ENCODE measurements at regions not wholly inside any gene's neighbourhood (a gene's known extent, or its start where the extent isn't known, plus 50 kb on each side); places are given as distances from the start of the nearest gene placed in this dataset.

- no peak for DNase-seq (ENCODE audit: low read depth)
- H3K4me3 ChIP-seq (ENCODE audit: low read depth, low read length), result no peak overlapping the region
- TF ChIP-seq MYC (IDR thresholded peaks at IDR 0.05; ENCODE audit: low read depth, low read length), result no peak
- TF ChIP-seq POLR2A (IDR thresholded peaks at IDR 0.05; ENCODE audit: extremely low read depth, insufficient read length), result no peak
- TF ChIP-seq MAX (IDR thresholded peaks at IDR 0.05; ENCODE audit: low read depth, low read length), result no peak
- no peak for TF ChIP-seq CTCF (IDR thresholded peaks at IDR 0.05; ENCODE audit: low read depth, low read length)
These were observed 95.9 kb upstream of the SPTBN1 start for GRCh38 chr2:54360055-54360792.

- no peak for DNase-seq (ENCODE audit: low read depth)
- TF ChIP-seq POLR2A (IDR thresholded peaks at IDR 0.05; ENCODE audit: extremely low read depth, insufficient read length) (no peak), MYC (IDR thresholded peaks at IDR 0.05; ENCODE audit: low read depth, low read length) (no peak), CTCF (IDR thresholded peaks at IDR 0.05; ENCODE audit: low read depth, low read length) (no peak), MAX (IDR thresholded peaks at IDR 0.05; ENCODE audit: low read depth, low read length) (no peak)
- H3K4me3 ChIP-seq (ENCODE audit: low read depth, low read length), result no peak overlapping the region
These were observed 91.7 kb upstream of the SPTBN1 start for GRCh38 chr2:54364409-54364808.

- DNase-seq (ENCODE audit: low read depth), result no peak
- no peak for TF ChIP-seq MAX (IDR thresholded peaks at IDR 0.05; ENCODE audit: low read depth, low read length)
- no peak for TF ChIP-seq MYC (IDR thresholded peaks at IDR 0.05; ENCODE audit: low read depth, low read length)
- no peak for TF ChIP-seq CTCF (IDR thresholded peaks at IDR 0.05; ENCODE audit: low read depth, low read length)
- no peak for TF ChIP-seq POLR2A (IDR thresholded peaks at IDR 0.05; ENCODE audit: extremely low read depth, insufficient read length)
- H3K4me3 ChIP-seq (ENCODE audit: low read depth, low read length), result no peak overlapping the region
These were observed 90.5 kb upstream of the SPTBN1 start for GRCh38 chr2:54365661-54366060.

- no peak overlapping the region for H3K4me3 ChIP-seq (ENCODE audit: low read depth, low read length)
- TF ChIP-seq POLR2A (IDR thresholded peaks at IDR 0.05; ENCODE audit: extremely low read depth, insufficient read length) (no peak), CTCF (IDR thresholded peaks at IDR 0.05; ENCODE audit: low read depth, low read length) (no peak), MAX (IDR thresholded peaks at IDR 0.05; ENCODE audit: low read depth, low read length) (no peak), MYC (IDR thresholded peaks at IDR 0.05; ENCODE audit: low read depth, low read length) (no peak)
- DNase-seq (ENCODE audit: low read depth), result no peak
These were observed 89.4 kb upstream of the SPTBN1 start for GRCh38 chr2:54366487-54367280.

GRCh38 chr2:54370405-54371104, 85.6 kb upstream of the SPTBN1 start:
- DNase-seq (ENCODE audit: low read depth), result no peak
- no peak for TF ChIP-seq MAX (IDR thresholded peaks at IDR 0.05; ENCODE audit: low read depth, low read length)
- no peak for TF ChIP-seq POLR2A (IDR thresholded peaks at IDR 0.05; ENCODE audit: extremely low read depth, insufficient read length)
- TF ChIP-seq MYC (IDR thresholded peaks at IDR 0.05; ENCODE audit: low read depth, low read length), result no peak
- TF ChIP-seq CTCF (IDR thresholded peaks at IDR 0.05; ENCODE audit: low read depth, low read length), result no peak
- no peak overlapping the region for H3K4me3 ChIP-seq (ENCODE audit: low read depth, low read length)

All from NB4 (cell line).